22Rv1 (cell line): ENCODE measurements at regions not wholly inside any gene's neighbourhood (a gene's known extent, or its start where the extent isn't known, plus 50 kb on each side); places are given as distances from the start of the nearest gene placed in this dataset.

Experiments
- H3K27ac ChIP-seq: fragments of 450-650 bp; 2 replicates; pipeline ENCODE4 v1.5.1; 2017
- CTCF ChIP-seq: fragments of 450-650 bp; IDR thresholded peaks from 2 replicates; pipeline ENCODE4 v1.5.1; 2017; ENCODE audit warnings: mild to moderate bottlenecking
- ZFX ChIP-seq: fragments of 450-650 bp; IDR thresholded peaks from 2 replicates; pipeline ENCODE4 v1.6.1; 2017; ENCODE audit warnings: antibody characterized with exemption, borderline replicate concordance

GRCh38 chr17:53668854-53669253 is 153.9 kb upstream of the KIF2B start:
- TF ChIP-seq CTCF: no peak
- TF ChIP-seq ZFX: no peak
- no peak overlapping the region for H3K27ac ChIP-seq

- TF ChIP-seq ZFX (no peak), CTCF (no peak)
- H3K27ac ChIP-seq: no peak overlapping the region
Measured at GRCh38 chr17:53662608-53663007, 160.1 kb upstream of the KIF2B start.

GRCh38 chr17:53659181-53659580 is 163.5 kb upstream of the KIF2B start:
- TF ChIP-seq CTCF (no peak), ZFX (no peak)
- H3K27ac ChIP-seq: no peak overlapping the region

GRCh38 chr17:53655591-53655990 is 167.1 kb upstream of the KIF2B start:
- no peak overlapping the region for H3K27ac ChIP-seq
- TF ChIP-seq CTCF (no peak), ZFX (no peak)

- H3K27ac ChIP-seq: no peak overlapping the region
- TF ChIP-seq ZFX: no peak
- no peak for TF ChIP-seq CTCF
Measured at GRCh38 chr17:53649201-53649600, 173.5 kb upstream of the KIF2B start.

GRCh38 chr17:53646835-53647234 is 175.9 kb upstream of the KIF2B start:
- no peak overlapping the region for H3K27ac ChIP-seq
- TF ChIP-seq ZFX (no peak), CTCF (no peak)

GRCh38 chr17:53640808-53641207 is 181.9 kb upstream of the KIF2B start:
- no peak overlapping the region for H3K27ac ChIP-seq
- TF ChIP-seq ZFX: no peak
- TF ChIP-seq CTCF: no peak
